GM12874 (cell line): ENCODE measurements at regions not wholly inside any gene's neighbourhood (a gene's known extent, or its start where the extent isn't known, plus 50 kb on each side); places are given as distances from the start of the nearest gene placed in this dataset.

Experiments
- TF ChIP-seq, protein P1 (sequence below): IDR thresholded peaks from 2 replicates; pipeline ENCODE4 v1.5.1; 2011; ENCODE audit warnings: low read depth, mild to moderate bottlenecking, control low read depth, low read length, moderate library complexity; ENCODE audit not compliant: insufficient read depth

DNA sequence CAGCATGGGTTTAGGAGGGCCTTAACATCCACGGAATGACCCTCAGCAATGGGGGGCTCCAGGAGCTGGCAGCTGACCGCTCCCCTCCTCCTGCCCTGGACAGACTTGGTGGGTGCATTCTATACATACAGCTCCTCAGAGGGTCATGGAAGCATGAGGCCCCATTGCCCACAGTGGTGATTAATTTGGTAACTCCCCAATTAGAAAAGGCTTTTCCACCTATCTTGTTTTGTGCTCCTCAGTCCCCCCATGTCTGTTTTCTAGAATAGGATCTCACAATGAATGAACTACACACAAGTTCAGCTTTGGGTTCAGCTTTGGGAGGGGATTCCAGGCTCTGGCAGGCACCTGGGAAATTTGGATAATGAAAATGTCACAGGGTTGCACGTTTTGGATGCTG is 707.8 kb downstream of the UQCRFS1 start:
- TF ChIP-seq, protein P1, sequence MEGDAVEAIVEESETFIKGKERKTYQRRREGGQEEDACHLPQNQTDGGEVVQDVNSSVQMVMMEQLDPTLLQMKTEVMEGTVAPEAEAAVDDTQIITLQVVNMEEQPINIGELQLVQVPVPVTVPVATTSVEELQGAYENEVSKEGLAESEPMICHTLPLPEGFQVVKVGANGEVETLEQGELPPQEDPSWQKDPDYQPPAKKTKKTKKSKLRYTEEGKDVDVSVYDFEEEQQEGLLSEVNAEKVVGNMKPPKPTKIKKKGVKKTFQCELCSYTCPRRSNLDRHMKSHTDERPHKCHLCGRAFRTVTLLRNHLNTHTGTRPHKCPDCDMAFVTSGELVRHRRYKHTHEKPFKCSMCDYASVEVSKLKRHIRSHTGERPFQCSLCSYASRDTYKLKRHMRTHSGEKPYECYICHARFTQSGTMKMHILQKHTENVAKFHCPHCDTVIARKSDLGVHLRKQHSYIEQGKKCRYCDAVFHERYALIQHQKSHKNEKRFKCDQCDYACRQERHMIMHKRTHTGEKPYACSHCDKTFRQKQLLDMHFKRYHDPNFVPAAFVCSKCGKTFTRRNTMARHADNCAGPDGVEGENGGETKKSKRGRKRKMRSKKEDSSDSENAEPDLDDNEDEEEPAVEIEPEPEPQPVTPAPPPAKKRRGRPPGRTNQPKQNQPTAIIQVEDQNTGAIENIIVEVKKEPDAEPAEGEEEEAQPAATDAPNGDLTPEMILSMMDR, result no peak

DNA sequence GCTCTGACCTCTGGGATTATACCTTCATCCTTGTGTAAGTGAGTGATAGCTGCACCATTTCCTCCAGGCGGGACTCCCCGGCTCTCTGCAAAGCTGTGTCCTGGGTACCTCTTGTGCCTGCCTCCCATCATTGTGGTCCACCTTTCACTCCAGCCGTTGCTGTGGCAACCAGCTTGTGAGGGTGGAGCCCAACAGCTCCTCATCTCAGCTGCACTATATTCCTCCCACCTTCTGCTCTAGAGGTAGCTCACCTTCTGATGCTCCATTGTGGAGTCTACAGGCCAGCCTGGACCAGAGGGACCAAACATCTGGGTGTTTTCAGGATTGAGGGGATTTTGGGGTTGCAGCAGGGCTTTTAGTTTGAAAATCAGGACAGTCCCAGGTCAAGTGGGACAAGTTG is 708.2 kb downstream of the UQCRFS1 start:
- TF ChIP-seq, protein P1, result no peak

DNA sequence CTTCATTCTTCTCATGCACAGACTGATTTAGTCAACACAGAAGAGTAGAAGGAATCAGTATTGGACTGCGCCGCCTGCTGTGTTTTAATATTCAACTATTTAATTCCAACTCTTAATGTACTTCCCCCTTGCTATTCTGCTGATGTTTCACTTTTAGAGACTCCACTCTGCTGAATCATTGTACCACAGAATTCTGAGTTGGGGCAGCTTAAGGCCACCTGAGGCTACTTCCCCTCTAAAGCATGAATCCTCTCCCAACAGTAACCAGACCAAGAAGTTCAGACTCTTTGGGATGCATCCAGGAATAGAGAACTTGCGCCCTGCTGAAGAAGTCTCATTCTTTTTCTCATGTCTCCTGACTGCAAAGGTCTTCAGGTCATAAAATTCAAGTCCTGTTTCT is 708.8 kb downstream of the UQCRFS1 start:
- TF ChIP-seq, protein P1, result no peak

DNA sequence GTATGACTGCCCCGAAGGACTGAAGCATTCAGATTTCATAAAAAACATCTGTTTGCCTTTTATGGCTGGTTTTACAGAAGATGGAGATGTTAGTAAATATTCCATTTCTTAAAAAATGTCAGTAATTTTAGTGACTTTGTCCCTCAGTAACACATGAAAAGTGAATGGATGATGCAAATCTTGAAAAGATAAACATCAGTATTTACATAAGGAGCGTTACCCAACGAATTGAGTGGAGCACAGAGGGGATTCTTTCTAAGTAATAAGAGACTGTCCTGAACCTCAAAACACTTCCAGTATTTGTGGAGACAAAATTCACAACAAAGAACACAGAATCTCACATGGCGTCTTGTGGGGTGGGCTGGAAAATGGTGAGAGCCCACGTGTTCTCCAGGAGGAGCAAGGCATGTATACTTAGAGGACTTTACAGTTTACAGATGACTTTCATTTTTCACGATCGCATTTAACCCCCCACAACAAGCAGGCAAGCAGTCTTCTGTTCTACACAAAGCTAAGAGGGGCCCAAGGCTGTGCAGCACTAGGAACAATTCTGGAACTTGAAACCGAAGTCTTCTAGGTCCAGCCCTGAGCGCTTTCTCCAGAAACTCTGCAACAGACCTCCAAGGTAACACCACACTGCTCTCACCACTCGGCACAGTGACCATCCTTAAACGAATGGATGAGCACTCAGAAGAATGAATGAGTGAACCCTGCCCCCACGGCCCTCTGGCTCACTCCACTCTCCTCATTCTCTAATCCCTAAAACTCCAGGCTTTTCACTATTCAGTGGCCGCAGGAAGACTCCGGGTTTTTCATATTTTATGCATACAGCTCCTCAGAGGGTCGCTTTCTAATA is 709.8 kb downstream of the UQCRFS1 start:
- TF ChIP-seq, protein P1, result no peak

DNA sequence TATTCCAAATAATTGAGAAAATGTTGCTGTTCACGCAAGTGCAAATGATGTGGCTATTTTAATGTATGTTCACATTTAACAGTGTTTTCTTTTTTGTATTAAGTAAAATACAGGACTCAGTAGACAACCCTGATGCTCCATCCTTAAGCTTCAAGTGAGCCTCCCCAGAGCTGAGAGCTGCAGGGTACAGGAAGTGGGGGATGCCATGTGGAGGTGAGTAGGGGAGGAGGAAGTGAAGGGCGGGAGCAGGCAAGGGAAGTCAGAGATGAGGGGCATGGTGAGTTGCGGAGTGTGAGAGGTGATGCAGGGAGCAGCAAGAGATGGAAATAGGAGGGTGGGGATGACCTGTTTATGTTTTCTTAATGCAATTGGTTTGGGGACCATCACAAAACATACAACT is 711.0 kb downstream of the UQCRFS1 start:
- TF ChIP-seq, protein P1, result no peak

DNA sequence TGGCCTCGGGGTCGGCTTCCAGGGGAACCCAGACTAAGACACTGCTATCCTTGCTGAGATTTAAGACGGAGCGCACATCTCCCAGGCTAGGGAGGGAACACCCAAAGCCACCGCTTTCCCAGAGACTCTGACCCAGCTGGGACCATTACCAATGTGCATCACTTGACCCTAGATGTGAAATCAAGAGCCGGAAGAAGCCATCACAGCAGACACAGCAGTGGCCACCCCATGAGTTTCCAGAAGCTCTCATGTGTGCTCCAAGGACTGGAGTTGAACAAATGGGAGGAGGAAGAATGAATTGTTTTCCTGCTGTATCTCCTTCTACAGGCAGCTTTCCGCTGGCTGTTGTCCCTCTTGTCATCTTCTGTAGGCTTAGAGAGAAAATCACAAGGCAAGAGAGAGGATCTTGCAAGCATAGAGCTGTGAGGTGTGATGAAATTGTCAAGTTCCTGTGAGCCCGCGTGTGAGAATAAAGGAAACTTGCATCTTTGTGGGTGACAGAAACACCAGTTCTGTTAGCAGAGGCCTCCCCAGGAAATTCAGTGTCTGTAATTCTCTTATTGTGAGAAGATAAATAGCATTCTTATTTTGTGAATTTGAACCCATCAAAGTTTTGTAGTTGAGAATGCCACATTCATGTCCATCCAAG is 711.8 kb downstream of the UQCRFS1 start:
- TF ChIP-seq, protein P1, result no peak

DNA sequence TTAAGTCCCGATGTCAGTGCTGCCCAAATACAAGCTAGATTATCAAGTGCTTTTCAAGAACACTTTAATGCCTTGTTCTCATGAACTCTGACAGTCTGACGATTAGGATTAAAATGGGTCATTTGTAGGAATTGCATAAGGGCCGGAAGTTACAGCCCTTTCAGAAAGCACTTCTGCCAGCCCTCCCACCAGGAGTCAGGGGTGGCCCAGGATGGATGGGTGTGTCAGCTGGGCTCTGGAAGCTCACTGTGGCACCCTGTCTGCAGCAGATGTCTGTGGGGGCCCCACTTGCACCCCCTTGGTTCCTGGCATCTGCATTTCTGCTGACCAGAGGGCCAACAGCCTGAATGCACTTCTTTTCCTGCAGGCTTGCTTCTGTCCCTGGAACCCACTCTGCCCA is 712.7 kb downstream of the UQCRFS1 start:
- TF ChIP-seq, protein P1, result no peak
